ENCODE measurements at regions not wholly inside any gene's neighbourhood (a gene's known extent, or its start where the extent isn't known, plus 50 kb on each side); places are given as distances from the start of the nearest gene placed in this dataset.

- no peak for TF ChIP-seq CTCF (conservative IDR thresholded peaks at IDR 0.05; ENCODE audit: low read depth, low read length)
- TF ChIP-seq EZH2 (IDR thresholded peaks at IDR 0.05; ENCODE audit: borderline replicate concordance, low read depth, low read length, poor library complexity, severe bottlenecking) = no peak
Measured at GRCh38 chr7:20477067-20477466, 138.4 kb upstream of the ABCB5 start.
